ENCODE measurements at regions not wholly inside any gene's neighbourhood (a gene's known extent, or its start where the extent isn't known, plus 50 kb on each side); places are given as distances from the start of the nearest gene placed in this dataset.

DNA sequence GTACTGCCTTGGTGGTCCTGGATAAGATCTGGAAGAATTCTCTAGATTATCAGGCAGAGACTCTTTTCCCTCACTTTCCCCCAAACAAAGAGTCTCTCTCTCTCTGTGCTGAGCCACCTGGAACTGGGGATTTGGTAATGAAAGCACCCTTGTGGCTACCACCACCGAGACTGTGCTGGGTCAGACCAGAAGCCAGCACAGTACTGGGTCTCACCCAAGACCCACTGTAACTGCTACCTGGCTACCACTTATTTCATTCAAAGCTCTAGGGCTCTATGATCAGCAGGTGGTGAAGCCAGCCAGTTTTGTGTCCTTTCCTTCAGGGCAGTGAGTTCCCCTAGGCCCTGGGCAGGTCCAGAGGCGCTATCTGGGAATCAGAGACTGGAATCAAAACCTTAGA, 269.6 kb upstream of the CWC22 start:
- TF ChIP-seq, protein P1, sequence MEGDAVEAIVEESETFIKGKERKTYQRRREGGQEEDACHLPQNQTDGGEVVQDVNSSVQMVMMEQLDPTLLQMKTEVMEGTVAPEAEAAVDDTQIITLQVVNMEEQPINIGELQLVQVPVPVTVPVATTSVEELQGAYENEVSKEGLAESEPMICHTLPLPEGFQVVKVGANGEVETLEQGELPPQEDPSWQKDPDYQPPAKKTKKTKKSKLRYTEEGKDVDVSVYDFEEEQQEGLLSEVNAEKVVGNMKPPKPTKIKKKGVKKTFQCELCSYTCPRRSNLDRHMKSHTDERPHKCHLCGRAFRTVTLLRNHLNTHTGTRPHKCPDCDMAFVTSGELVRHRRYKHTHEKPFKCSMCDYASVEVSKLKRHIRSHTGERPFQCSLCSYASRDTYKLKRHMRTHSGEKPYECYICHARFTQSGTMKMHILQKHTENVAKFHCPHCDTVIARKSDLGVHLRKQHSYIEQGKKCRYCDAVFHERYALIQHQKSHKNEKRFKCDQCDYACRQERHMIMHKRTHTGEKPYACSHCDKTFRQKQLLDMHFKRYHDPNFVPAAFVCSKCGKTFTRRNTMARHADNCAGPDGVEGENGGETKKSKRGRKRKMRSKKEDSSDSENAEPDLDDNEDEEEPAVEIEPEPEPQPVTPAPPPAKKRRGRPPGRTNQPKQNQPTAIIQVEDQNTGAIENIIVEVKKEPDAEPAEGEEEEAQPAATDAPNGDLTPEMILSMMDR (IDR thresholded peaks at IDR 0.05) = no peak
- no peak for TF ChIP-seq POLR2A (IDR thresholded peaks at IDR 0.05)
